K562 (cell line): ENCODE measurements at regions not wholly inside any gene's neighbourhood (a gene's known extent, or its start where the extent isn't known, plus 50 kb on each side); places are given as distances from the start of the nearest gene placed in this dataset.

ENCODE experiments used
- ATAC-seq: fragments of 200-7000 bp; cut with Tn5 transposase; 3 replicates; pipeline ENCODE4 v1.9.1; 2020; ENCODE audit warnings: moderate library complexity
- BruUV-seq: library from RNA; stranded (reverse); fragments of 400-500 nt; replicated peaks from 2 replicates; lab custom pipeline; 2021; lab: Mats Ljungman, UMichigan
- CTCF ChIA-PET: fragments of 300-600 bp; formaldehyde crosslinking; extraction: SDS; loops from one replicate; lab custom pipeline; 2021; ENCODE audit warnings: low intra/inter-chr PET ratio; lab: Yijun Ruan, JAX
- POLR2A ChIA-PET: fragments of 300-600, 350-650 bp; sonication (Branson Sonifier 250); formaldehyde crosslinking; extraction: SDS; loops from one replicate; lab custom pipeline; 2021; ENCODE audit warnings: antibody characterized with exemption, inconsistent platforms; lab: Yijun Ruan, JAX
- DNase-seq, 4 experiments: peaks; one replicate each; pipeline versions ENCODE4 v3.0.0 to v3.0.0-alpha.2; 2011 to 2018; ENCODE audit warnings: low spot score in 3 of 4, mixed read lengths in 3 of 4; ENCODE audit errors: extremely low read depth in 1 of 4
- FAIRE-seq: peaks from 2 replicates; lab custom pipeline; 2011; peaks lifted over from hg19 to GRCh38; lab: Jason Lieb, UNC
- H2AFZ ChIP-seq: 2 replicates; pipeline ENCODE4 v1.6.0; 2011; ENCODE audit warnings: low read depth, low read length, control low read depth, inconsistent platforms
- H3K27ac ChIP-seq: fragments of 200-600 bp; 3 replicates; pipeline ENCODE4 v1.8.0; 2011; ENCODE audit warnings: low read depth, mild to moderate bottlenecking, control low read depth, inconsistent platforms, low read length, moderate library complexity, mixed read lengths; ENCODE audit errors: extremely low read depth
- H3K27me3 ChIP-seq, 2 experiments: fragments of 300-600 bp in 1 of 2; 2 replicates in 1 of 2; 3 replicates in 1 of 2; pipeline versions ENCODE4 v1.6.0 to v1.8.0; 2011; ENCODE audit warnings: inconsistent platforms in 2 of 2, low read length in 2 of 2, mild to moderate bottlenecking in 1 of 2, mixed read lengths in 1 of 2, moderate library complexity in 1 of 2; ENCODE audit not compliant: control insufficient read depth in 2 of 2, insufficient read depth in 2 of 2
- H3K36me3 ChIP-seq: fragments of 300-600 bp; 3 replicates; pipeline ENCODE4 v1.8.0; 2011; ENCODE audit warnings: mild to moderate bottlenecking, low read length, inconsistent platforms; ENCODE audit not compliant: control insufficient read depth, insufficient read depth
- H3K4me1 ChIP-seq, 2 experiments: fragments of 200-600 bp in 1 of 2; replicated peaks in 1 of 2; 2 replicates in 1 of 2; 3 replicates in 1 of 2; pipeline versions ENCODE4 v1.5.1 to v1.8.0; 2011; ENCODE audit warnings: inconsistent platforms in 2 of 2, low read length in 2 of 2, mild to moderate bottlenecking in 1 of 2, mixed read lengths in 1 of 2, moderate library complexity in 1 of 2; ENCODE audit not compliant: control insufficient read depth in 2 of 2, insufficient read depth in 2 of 2
- H3K4me2 ChIP-seq: 2 replicates; pipeline ENCODE4 v1.6.1; 2011; ENCODE audit warnings: low read length, control low read depth, inconsistent platforms, mixed read lengths; ENCODE audit not compliant: insufficient read depth
- H3K4me3 ChIP-seq: fragments of 200-600 bp; sonication (generic), shearing (Covaris generic); 2 replicates; pipeline ENCODE4 v1.5.1; 2016; ENCODE audit warnings: control low read depth, inconsistent platforms
- H3K79me2 ChIP-seq: fragments of 200-600 bp; 3 replicates; pipeline ENCODE4 v1.8.0; 2011; ENCODE audit warnings: low read length, inconsistent platforms; ENCODE audit not compliant: control insufficient read depth, insufficient read depth
- H3K9ac ChIP-seq, 2 experiments: 2 replicates each; pipeline versions ENCODE4 v1.6.0 to v1.6.1; 2011; ENCODE audit warnings: low read depth in 2 of 2, low read length in 2 of 2, control low read depth in 1 of 2, inconsistent platforms in 1 of 2, mild to moderate bottlenecking in 1 of 2, mixed read lengths in 1 of 2; ENCODE audit not compliant: insufficient read depth in 1 of 2
- H3K9me1 ChIP-seq: one replicate; pipeline ENCODE4 v1.6.0; 2011; ENCODE audit warnings: inconsistent platforms, mild to moderate bottlenecking, low read length, moderate library complexity; ENCODE audit not compliant: control insufficient read depth, insufficient read depth
- H3K9me3 ChIP-seq: replicated peaks from 2 replicates; pipeline ENCODE4 v1.5.1; 2011; ENCODE audit warnings: low read depth, low read length, inconsistent platforms; ENCODE audit not compliant: control insufficient read depth, insufficient read depth
- H4K20me1 ChIP-seq: replicated peaks from 2 replicates; pipeline ENCODE4 v1.6.1; 2011; ENCODE audit warnings: low read length, inconsistent platforms, mixed read lengths; ENCODE audit not compliant: control insufficient read depth, insufficient read depth
- BRF1 ChIP-seq: IDR thresholded peaks from 3 replicates; pipeline ENCODE4 v1.6.1; 2011; ENCODE audit warnings: borderline replicate concordance, mild to moderate bottlenecking; ENCODE audit not compliant: insufficient read length; ENCODE audit errors: extremely low read depth
- FIP1L1 ChIP-seq: fragments of 200-400 bp; formaldehyde crosslinking; IDR thresholded peaks from 2 replicates; pipeline ENCODE4 v1.6.1; 2018; ENCODE audit warnings: mild to moderate bottlenecking, low read depth, low read length; ENCODE audit not compliant: poor library complexity, severe bottlenecking
- FOXM1 ChIP-seq, 2 experiments: fragments of 450-650 bp in 1 of 2; sonication (generic) in 1 of 2; formaldehyde crosslinking in 1 of 2; IDR thresholded peaks; 2 replicates each; pipeline versions ENCODE4 v1.6.1 to v1.9.0; 2017 to 2022; ENCODE audit warnings: low read depth in 2 of 2, mild to moderate bottlenecking in 2 of 2, missing genetic modification reagents in 1 of 2, moderate library complexity in 1 of 2
- HNRNPH1 ChIP-seq: fragments of 200-400 bp; formaldehyde crosslinking; optimal IDR thresholded peaks from 2 replicates; pipeline ENCODE3; 2017; ENCODE audit warnings: low read depth, mild to moderate bottlenecking, low read length, moderate library complexity
- HNRNPL ChIP-seq: fragments of 200-400 bp; formaldehyde crosslinking; IDR thresholded peaks from 2 replicates; pipeline ENCODE4 v1.6.1; 2017; ENCODE audit warnings: low read depth, mild to moderate bottlenecking, low read length
- KDM2B ChIP-seq: fragments of 250-450 bp; sonication (Bioruptor Pico); IDR thresholded peaks from 2 replicates; pipeline ENCODE4 v1.8.0; 2021; ENCODE audit warnings: mild to moderate bottlenecking, moderate library complexity
- KLF16 ChIP-seq: IDR thresholded peaks from 2 replicates; pipeline ENCODE4 v1.6.1; 2016; ENCODE audit warnings: antibody characterized with exemption
- LARP7 ChIP-seq: fragments of 450-650 bp; IDR thresholded peaks from 2 replicates; pipeline ENCODE4 v1.6.1; 2016
- MED1 ChIP-seq: sonication (generic); formaldehyde crosslinking; IDR thresholded peaks from 2 replicates; pipeline ENCODE4 v1.8.1; 2023; ENCODE audit warnings: missing genetic modification reagents, borderline replicate concordance
- PCBP1 ChIP-seq: fragments of 200-400 bp; formaldehyde crosslinking; IDR thresholded peaks from 2 replicates; pipeline ENCODE4 v1.6.1; 2018; ENCODE audit warnings: mild to moderate bottlenecking, low read depth, low read length; ENCODE audit not compliant: poor library complexity, severe bottlenecking
- SIRT6 ChIP-seq: IDR thresholded peaks from one replicate; pipeline ENCODE4 v1.6.1; 2012; ENCODE audit warnings: low read depth, mild to moderate bottlenecking, control low read depth, inconsistent platforms, low read length, moderate library complexity
- THRAP3 ChIP-seq: fragments of 450-650 bp; IDR thresholded peaks from 2 replicates; pipeline ENCODE4 v1.6.1; 2016; ENCODE audit warnings: mild to moderate bottlenecking, inconsistent platforms, borderline replicate concordance
- U2AF2 ChIP-seq: fragments of 200-400 bp; formaldehyde crosslinking; optimal IDR thresholded peaks from 2 replicates; pipeline ENCODE3; 2017; ENCODE audit warnings: low read depth, mild to moderate bottlenecking, low read length
- ZBED1 ChIP-seq: IDR thresholded peaks from 2 replicates; pipeline ENCODE4 v1.6.1; 2014
- ZBTB5 ChIP-seq: fragments of 450-650 bp; IDR thresholded peaks from 2 replicates; pipeline ENCODE4 v1.6.1; 2017; ENCODE audit warnings: antibody characterized with exemption
- ZMIZ1 ChIP-seq, 2 experiments: fragments of 150-350 bp in 1 of 2; IDR thresholded peaks; 2 replicates each; pipeline ENCODE4 v1.6.1; 2012 to 2016; ENCODE audit warnings: low read depth in 2 of 2, low read length in 2 of 2, mild to moderate bottlenecking in 1 of 2, moderate library complexity in 1 of 2
- ZNF282 ChIP-seq: sonication (generic); formaldehyde crosslinking; IDR thresholded peaks from 2 replicates; pipeline ENCODE4 v1.8.1; 2023; ENCODE audit warnings: missing genetic modification reagents
- ZNF347 ChIP-seq: fragments of 450-650 bp; formaldehyde crosslinking; IDR thresholded peaks from 2 replicates; pipeline ENCODE4 v1.4.0; 2020; ENCODE audit warnings: low read depth, mild to moderate bottlenecking, moderate library complexity
- WGBS: fragments of 100-300 bp; shearing (Covaris generic); methylation state at CpG from one replicate; pipeline ENCODE4 v1.1.6; 2016; ENCODE audit warnings: low coverage, mixed read lengths; ENCODE audit not compliant: insufficient coverage; ENCODE audit errors: missing lambda C conversion rate; 5-methylcytosine and 5-hydroxymethylcytosine counted together
- in situ Hi-C: fragments of 300-500 bp; cut with MboI; formaldehyde crosslinking; loops from 4 replicates; pipeline ENCODE4 v1.15.0; 2018; ENCODE audit warnings: inconsistent platforms, mixed read lengths
- intact Hi-C: fragments of 100-400 bp; cut with micrococcal nuclease; formaldehyde crosslinking; loops from 2 replicates; pipeline ENCODE4 v1.14.2; 2022
- TF ChIP-seq, protein P1 (sequence below): sonication (generic); formaldehyde crosslinking; IDR thresholded peaks from 2 replicates; pipeline ENCODE4 v1.9.0; 2022; ENCODE audit warnings: mild to moderate bottlenecking, missing genetic modification reagents

GRCh38 chr13:72400856-72401255 is 326.6 kb downstream of the MZT1 start:
- BruUV-seq: no TSS peak
- no peaks in the 10 kb centered on the region for H3K9me3 ChIP-seq
- DNase-seq (no peak), FAIRE-seq (no peak), ATAC-seq (no peak)
- no peaks in the 10 kb centered on the region for H3K4me1 ChIP-seq
- H3K79me2 ChIP-seq: no peaks in the 10 kb centered on the region
- in situ Hi-C loops (no loop called here), intact Hi-C loops (no loop called here)
- H3K9me1 ChIP-seq: no peaks in the 10 kb centered on the region
- H3K4me2 ChIP-seq: no peak overlapping the region
- no peaks in the 10 kb centered on the region for H3K27me3 ChIP-seq
- no peak overlapping the region for H3K4me3 ChIP-seq
- H2AFZ ChIP-seq: no peak overlapping the region
- ChIA-PET CTCF (no interaction called here), POLR2A (no interaction called here)
- H3K9ac ChIP-seq: no peak overlapping the region
- 0% methylated on average over 3 of the region's 3 CpGs for WGBS
- no peak overlapping the region for H3K27ac ChIP-seq
- H3K36me3 ChIP-seq: no peaks in the 10 kb centered on the region
- H4K20me1 ChIP-seq: no peaks in the 10 kb centered on the region
- TF ChIP-seq, protein P1, sequence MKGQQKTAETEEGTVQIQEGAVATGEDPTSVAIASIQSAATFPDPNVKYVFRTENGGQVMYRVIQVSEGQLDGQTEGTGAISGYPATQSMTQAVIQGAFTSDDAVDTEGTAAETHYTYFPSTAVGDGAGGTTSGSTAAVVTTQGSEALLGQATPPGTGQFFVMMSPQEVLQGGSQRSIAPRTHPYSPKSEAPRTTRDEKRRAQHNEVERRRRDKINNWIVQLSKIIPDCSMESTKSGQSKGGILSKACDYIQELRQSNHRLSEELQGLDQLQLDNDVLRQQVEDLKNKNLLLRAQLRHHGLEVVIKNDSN (CRISPR knock-in tag): no peak
- no peak for TF ChIP-seq HNRNPH1
- no peak for TF ChIP-seq PCBP1
- TF ChIP-seq MED1: no peak
- no peak for TF ChIP-seq ZBTB5
- TF ChIP-seq HNRNPL: no peak
- TF ChIP-seq FIP1L1: no peak
- TF ChIP-seq ZMIZ1 (IDR thresholded peaks at IDR 0.05; ENCODE audit: low read depth in 2 of 2, low read length in 2 of 2): no peak
- TF ChIP-seq FOXM1 (IDR thresholded peaks at IDR 0.05; ENCODE audit: low read depth): no peak
- no peak for TF ChIP-seq FOXM1 (CRISPR knock-in tag; IDR thresholded peaks at IDR 0.05; ENCODE audit: low read depth)
- TF ChIP-seq KLF16: no peak
- TF ChIP-seq BRF1: no peak
- no peak for TF ChIP-seq LARP7
- no peak for TF ChIP-seq SIRT6
- TF ChIP-seq ZNF347 (CRISPR knock-in tag): no peak
- TF ChIP-seq ZBED1: no peak
- no peak for TF ChIP-seq ZNF282 (CRISPR knock-in tag)
- no peak for TF ChIP-seq KDM2B (CRISPR knock-in tag)
- no peak for TF ChIP-seq U2AF2
- no peak for TF ChIP-seq THRAP3
